Central memory CD4-positive, alpha-beta T cell (primary cell): ENCODE measurements at regions not wholly inside any gene's neighbourhood (a gene's known extent, or its start where the extent isn't known, plus 50 kb on each side); places are given as distances from the start of the nearest gene placed in this dataset.
A peak's percentile ranks its signal among the peaks of the same experiment; 100 is the strongest.
"Not testable (repeated sequence)": the region's sequence is repeated elsewhere in the genome, so short reads cannot be mapped to it uniquely, and the experiment has no call there.

Experiments
- DNase-seq: peaks from one replicate; pipeline ENCODE4 v3.0.0; 2022

DNA sequence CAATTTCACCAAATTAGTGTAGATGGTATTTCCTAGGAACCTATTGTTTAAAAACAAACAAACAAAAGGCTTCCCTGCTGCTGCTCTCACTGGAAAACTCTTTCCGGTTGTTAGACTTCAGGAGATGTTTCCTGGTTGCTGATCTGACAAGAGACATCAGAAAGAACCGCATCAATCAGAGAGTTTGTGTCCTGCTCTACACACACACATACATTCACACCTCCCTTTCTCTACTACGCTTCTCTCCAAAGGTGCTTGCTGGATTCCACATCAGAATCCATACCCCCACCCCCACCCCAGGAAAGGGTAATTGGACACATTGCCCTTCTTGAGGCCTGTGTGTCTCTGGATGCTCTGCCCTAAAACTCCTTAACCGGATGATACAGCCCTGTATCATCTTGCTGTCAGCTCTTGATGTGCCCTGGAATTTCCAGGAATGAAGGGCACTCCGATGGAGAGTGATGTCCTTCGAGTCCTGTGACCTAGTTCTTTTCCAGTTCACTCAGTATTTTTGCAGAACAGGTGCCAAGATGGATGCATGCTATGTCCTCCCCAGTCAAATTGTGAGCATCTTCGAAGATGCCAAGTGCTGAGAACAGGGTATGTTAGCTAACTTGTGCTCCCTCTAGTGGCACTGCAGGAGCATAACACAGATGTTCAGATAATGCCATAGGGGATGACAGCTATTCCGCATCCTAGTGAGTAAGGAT lies 113.7 kb upstream of the SLC35F3 start:
- peak; percentile 11 for DNase-seq

- no peak for DNase-seq
These were observed 113.1 kb upstream of the SLC35F3 start for GRCh38 chr1:233791372-233791703.

DNA sequence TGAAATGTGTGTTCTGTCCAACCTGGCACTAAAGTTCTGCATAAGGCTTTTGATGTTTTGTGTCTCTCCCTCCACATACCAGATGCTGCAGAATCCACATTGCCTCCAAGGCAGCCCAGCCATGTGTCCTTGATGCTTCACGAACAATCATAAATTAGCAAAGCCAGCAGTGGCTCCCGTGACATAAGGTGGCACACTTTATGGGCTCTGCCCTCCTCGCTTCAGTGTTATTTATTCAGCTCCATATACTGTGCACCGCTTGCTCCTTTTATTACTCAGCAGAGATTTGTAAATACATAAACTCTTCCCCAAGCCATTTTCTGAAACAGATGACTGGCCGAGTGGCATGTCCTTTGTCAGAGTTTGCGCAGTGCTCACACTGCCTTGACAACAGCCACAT lies 112.8 kb upstream of the SLC35F3 start:
- DNase-seq, result no peak

GRCh38 chr1:233794863-233795262 lies 109.6 kb upstream of the SLC35F3 start:
- no peak for DNase-seq

DNA sequence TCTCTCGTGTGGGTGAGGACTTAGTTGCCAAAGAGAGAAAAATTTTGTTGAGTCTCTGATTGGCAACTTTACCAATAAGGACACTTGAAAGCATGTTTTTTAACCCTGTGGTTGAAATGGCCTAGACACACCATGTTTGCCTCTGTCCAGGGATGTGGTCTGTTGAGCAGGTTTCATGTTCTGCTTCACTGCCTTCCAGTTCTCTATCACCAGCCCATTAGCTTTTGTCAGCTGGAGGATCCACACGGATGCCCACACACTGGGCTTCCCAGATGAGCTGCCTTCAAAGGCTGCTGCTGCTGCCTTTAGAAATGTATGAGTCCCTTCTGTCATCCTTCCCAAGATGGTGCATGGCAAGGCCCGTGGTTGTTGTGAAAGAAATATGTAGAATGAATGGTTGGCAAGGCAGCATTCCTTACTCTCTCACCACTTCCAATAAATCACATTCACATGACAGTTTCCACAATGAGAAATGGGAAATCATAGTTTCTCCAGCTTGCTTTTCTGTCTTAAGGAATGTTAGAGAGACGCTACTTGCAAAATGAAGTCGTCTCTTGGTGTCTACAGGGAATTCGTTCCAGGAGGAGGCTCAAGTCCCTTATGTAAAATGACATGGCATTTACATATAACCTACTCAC lies 108.2 kb upstream of the SLC35F3 start:
- no peak for DNase-seq

DNA sequence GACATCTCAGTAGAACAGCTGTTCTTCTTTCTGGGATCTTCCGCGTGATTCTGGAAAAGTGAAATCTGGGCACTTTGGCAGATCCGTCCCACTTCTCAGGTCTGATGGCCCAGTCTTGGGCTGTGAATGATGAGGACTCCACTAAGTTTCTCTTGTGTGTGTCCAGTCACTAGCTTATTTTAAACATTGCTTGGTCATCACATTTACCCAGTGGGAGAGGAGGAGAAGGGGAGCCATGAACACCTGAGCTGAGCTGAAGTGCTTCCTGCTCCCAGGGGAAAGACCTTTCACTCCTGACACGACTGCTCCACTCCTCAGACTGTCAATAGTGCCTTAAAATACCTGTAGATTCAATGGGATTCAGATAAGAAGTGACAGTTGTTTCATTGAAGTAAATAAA lies 101.9 kb upstream of the SLC35F3 start:
- no peak for DNase-seq

GRCh38 chr1:233805786-233806185 lies 98.7 kb upstream of the SLC35F3 start:
- no peak for DNase-seq

DNA sequence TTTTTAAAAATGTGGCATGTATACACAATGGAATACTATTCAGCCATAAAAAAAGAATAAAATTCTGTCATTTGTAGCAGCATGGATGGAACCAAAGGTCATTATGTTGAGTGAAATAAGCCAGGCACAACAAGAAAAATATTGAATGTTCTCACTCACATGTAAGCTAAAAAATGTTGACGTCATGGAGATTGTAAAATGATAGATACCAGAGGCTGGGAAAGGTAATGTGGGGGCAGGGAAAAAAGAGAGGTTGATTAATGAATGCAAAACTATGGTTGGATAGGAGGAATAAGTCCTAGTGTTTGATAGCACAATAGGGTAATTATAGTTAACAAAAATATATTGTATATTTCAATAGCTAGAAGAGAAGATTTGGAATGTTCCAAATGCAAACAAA lies 89.1 kb upstream of the SLC35F3 start:
- DNase-seq, result no peak

DNA sequence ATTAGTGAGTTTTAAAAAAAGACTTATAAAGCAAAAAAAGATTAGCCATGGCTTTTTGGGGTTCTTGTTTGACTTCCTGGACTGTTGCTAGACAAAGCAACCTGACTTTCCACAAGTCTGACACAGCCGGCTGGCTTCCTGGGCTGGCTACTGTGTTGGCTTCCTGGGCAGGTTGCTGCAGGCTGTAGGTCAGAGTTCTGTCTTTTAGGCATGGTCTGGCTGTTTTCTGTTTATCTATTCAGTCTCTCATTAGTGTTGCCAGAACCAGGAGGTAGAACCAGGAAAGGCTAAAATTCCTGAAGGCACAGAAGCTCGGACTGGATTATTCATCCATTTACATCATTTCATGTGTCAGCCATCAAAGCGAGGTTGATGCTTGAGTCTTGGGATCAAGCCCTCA lies 88.6 kb upstream of the SLC35F3 start:
- no peak for DNase-seq

DNA sequence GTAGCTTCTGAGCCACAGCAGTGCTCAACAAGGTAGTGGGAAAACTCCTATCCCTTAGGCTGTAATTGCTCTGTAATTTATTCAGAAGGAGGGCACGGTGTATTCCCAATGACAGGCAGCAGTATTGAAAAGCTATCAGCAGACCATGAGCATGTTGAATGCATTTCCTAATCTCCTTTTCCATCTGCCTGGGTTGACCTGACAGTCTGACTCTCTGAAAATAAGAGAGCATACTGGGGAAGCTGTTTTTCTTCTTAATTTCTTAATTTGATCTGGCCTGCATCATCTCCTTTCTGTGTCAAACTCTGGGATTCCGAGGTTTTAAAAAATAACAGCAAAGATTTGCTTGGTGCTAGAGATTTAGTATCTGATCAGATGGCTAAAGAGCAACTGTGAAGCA lies 88.1 kb upstream of the SLC35F3 start:
- no peak for DNase-seq

- no peak for DNase-seq
These were observed 85.4 kb upstream of the SLC35F3 start for GRCh38 chr1:233819042-233819441.

GRCh38 chr1:233824179-233824578 lies 80.3 kb upstream of the SLC35F3 start:
- not testable (repeated sequence) for DNase-seq

DNA sequence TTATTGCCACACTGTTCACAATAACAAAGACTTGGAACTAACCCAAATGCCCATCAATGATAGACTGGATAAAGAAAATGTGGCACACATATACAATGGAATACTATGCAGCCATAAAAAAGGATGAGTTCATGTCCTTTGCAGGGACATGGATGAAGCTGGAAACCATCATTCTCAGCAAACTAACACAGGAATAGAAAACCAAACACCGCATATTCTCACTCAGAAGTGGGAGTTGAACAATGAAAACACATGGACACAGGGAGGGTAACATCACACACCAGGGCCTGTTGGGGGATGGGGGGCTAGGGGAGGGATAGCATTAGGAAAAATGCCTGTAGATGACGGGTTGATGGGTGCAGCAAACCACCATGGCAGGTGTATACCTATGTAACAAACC lies 76.5 kb upstream of the SLC35F3 start:
- not testable (repeated sequence) for DNase-seq

DNA sequence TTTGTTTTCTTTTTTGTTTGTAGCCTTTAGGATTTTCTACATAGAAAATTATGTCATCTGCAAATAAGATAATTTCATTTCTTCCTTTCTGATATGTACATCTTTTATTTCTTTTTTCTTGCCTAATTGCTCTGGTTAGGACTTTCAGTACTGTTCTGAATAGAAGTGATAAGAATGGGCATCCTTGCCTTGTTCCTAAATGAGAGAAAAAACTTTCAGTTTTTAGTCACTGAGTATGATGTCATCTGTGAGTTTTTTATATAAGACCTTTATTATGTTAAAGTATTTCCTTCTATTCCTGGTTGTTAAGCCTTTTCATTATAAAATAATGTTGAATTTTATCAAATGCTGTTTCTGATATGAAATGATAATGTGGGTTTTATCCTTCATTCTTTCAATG lies 76.0 kb upstream of the SLC35F3 start:
- DNase-seq, result no peak

DNA sequence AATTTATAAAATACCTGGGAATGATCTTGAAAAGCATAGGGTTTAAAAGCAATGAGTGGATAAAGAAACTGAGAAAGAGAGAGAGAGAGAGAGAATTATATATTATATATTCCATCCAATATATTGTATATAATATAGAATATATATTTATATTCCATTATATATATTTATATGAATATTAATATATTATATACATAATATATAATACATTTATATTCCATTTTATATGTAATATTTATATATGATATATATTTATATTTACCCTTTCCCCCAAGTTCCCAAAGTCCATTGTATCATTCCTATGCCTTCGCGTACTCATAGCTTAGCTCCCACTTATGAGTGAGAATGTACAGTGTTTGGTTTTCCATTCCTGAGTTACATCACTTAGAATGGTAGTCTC lies 69.9 kb upstream of the SLC35F3 start:
- no peak for DNase-seq

- DNase-seq, result not testable (repeated sequence)
These were observed 66.3 kb upstream of the SLC35F3 start for GRCh38 chr1:233838207-233838606.

- DNase-seq, result no peak
These were observed 60.8 kb upstream of the SLC35F3 start for GRCh38 chr1:233843525-233844204.

- DNase-seq, result no peak
These were observed 60.2 kb upstream of the SLC35F3 start for GRCh38 chr1:233844275-233844674.

GRCh38 chr1:233844692-233845091 lies 59.8 kb upstream of the SLC35F3 start:
- no peak for DNase-seq
